ENCODE measurements at regions not wholly inside any gene's neighbourhood (a gene's known extent, or its start where the extent isn't known, plus 50 kb on each side); places are given as distances from the start of the nearest gene placed in this dataset.

DNA sequence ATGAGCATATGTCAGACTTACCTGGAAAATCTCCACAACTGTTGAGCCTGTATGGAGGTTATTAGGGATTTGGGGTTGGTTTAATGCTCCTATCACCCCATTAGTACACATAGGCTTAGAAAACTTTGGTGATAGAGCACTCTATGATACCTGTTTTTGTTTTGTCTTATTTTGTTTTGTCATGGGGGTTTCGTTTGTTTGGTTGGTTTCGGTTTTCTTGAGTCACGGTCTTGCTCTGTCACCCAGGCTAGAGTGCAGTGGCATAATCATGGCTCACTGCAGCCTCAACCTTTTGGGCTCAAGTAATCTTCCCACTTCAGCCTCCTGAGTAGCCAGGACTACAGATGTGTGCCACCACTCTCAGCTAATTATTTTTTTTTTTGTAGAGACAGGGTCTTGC, 70.0 kb downstream of the MZT1 start:
- Histone ChIP-seq H3K27me3 (replicated peaks) (no peaks in the 10 kb centered on the region), H3K4me3 (no peak overlapping the region), H3K36me3 (no peaks in the 10 kb centered on the region), H3K27ac (no peak overlapping the region), H3K4me1 (replicated peaks) (no peaks in the 10 kb centered on the region), H3K9me3 (replicated peaks) (no peaks in the 10 kb centered on the region)
- DNase-seq (ENCODE audit: low read depth in 1 of 2, low spot score in 2 of 2) = no peak

DNA sequence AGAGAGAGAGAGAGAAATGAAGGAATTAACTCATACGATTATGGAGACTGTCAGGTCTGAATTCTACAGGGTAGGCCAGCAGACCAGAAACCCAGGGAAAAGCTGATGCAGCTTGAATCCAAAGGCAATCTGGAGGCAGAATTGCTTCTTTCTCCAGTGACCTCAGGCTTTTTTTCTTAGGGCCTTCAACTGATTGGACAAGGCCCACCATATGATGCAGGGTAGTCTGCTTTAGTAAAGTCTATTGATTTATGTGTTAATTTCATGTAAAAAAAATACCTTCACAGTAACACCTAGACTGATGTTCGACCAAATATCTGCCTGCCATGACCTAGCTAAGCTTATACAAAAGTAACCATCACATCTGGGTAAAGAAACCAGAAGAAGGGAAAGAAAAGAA, 71.1 kb downstream of the MZT1 start:
- no peak overlapping the region for H3K27ac ChIP-seq
- H3K27me3 ChIP-seq (replicated peaks) = no peaks in the 10 kb centered on the region
- no peak for DNase-seq (ENCODE audit: low read depth in 1 of 2, low spot score in 2 of 2)
- no peaks in the 10 kb centered on the region for H3K4me1 ChIP-seq (replicated peaks)
- no peaks in the 10 kb centered on the region for H3K9me3 ChIP-seq (replicated peaks)
- no peaks in the 10 kb centered on the region for H3K36me3 ChIP-seq
- H3K4me3 ChIP-seq = no peak overlapping the region

DNA sequence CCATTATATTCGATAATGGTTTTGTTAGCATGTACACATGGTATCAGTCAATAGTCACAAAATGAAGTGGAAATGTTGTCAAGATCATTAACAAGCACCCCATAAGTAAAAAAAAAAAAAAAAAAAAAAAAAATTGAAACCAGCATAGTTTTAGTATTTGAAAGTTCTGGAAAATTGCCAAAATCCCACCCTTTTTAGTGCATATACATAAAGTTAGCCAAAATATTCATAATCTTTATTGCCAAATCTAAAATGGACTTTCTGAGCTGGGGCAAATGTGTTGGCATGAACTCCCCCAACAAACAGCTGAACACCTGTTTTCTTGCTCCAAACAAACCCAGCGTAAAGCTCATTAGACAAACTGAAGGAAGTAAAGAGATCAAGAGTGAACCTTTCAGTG, 73.9 kb downstream of the MZT1 start:
- no peaks in the 10 kb centered on the region for H3K27me3 ChIP-seq (replicated peaks)
- H3K4me1 ChIP-seq (replicated peaks) = no peaks in the 10 kb centered on the region
- H3K9me3 ChIP-seq (replicated peaks) = no peaks in the 10 kb centered on the region
- no peak for DNase-seq (ENCODE audit: low read depth in 1 of 2, low spot score in 2 of 2)
- H3K36me3 ChIP-seq = no peaks in the 10 kb centered on the region
- H3K4me3 ChIP-seq = no peak overlapping the region
- H3K27ac ChIP-seq = no peak overlapping the region

DNA sequence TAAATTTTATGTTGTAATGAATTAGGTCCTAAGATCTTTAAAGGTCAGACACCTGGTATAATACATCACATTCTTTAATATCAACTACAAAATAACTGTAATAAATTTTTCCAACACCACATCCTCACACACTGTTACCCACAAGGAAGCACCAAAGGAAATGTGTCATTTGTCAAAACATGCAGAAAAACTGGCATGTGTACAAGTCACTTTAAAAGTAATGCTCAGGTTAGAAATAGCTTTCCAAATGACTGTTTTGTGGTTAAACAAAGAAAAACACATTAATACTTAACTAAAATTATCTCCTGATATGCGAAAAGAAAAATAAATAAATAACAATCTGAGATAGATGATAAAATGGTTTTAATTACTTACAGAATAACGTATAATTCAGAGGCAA, 74.7 kb downstream of the MZT1 start:
- H3K4me1 ChIP-seq (replicated peaks) = no peaks in the 10 kb centered on the region
- no peaks in the 10 kb centered on the region for H3K36me3 ChIP-seq
- no peak for DNase-seq (ENCODE audit: low read depth in 1 of 2, low spot score in 2 of 2)
- H3K4me3 ChIP-seq = no peak overlapping the region
- H3K27me3 ChIP-seq (replicated peaks) = no peaks in the 10 kb centered on the region
- no peak overlapping the region for H3K27ac ChIP-seq
- no peaks in the 10 kb centered on the region for H3K9me3 ChIP-seq (replicated peaks)

DNA sequence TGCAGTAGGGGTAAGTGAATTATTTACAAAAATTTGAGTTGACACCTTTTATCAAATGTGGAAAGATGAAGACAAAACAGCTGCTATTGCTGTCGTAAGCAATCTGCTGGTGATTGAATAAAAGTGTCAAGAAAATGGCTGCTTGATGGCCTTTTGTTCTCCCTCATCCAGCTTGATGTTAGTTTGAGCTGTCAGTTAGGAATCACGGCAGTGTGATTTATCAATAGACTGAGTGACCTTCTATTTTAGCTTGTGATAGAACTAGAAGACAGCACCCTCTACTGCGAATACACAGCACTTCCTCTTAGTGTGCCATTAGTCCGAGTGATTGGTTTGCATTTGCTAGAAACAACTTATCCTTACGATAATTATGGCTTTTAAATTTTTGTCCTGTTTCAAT, 76.3 kb downstream of the MZT1 start:
- Histone ChIP-seq H3K27me3 (replicated peaks) (no peaks in the 10 kb centered on the region), H3K27ac (no peak overlapping the region), H3K36me3 (no peaks in the 10 kb centered on the region), H3K9me3 (replicated peaks) (no peaks in the 10 kb centered on the region), H3K4me1 (replicated peaks) (no peaks in the 10 kb centered on the region), H3K4me3 (no peak overlapping the region)
- no peak for DNase-seq (ENCODE audit: low read depth in 1 of 2, low spot score in 2 of 2)

DNA sequence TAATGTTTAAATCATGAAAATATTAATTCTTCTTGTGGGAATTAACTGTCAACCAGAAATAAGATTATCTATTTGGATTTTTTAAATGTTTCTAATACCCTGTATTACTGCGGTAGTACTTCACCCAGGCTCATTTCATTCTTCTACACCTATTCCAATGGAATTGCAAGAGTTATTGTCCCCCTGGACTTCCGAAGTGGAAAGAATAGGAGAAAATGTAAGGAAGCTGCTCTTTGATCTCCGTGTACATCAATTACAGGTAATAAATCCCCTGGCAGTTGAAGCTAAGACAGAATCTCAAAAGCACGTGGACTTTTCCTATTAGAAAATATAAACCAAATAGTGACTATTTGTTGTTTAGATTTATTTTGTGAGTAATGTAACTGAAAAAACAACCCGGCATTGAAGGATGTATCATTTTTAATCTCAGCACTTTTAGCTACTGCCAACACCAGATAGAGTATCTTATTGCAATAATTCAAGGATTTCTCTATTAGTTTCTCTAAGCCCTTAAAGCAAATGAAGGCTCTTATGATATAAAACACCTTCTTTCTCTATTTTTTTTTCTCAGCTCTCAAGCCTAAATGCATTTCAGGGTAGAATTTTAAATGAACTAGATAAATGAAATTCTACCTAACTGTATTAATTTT, 77.3 kb downstream of the MZT1 start:
- Histone ChIP-seq H3K4me1 (replicated peaks) (no peaks in the 10 kb centered on the region), H3K4me3 (no peak overlapping the region), H3K36me3 (no peaks in the 10 kb centered on the region), H3K27me3 (replicated peaks) (no peaks in the 10 kb centered on the region), H3K9me3 (replicated peaks) (no peaks in the 10 kb centered on the region), H3K27ac (no peak overlapping the region)
- DNase-seq (ENCODE audit: low read depth in 1 of 2, low spot score in 2 of 2) = no peak

DNA sequence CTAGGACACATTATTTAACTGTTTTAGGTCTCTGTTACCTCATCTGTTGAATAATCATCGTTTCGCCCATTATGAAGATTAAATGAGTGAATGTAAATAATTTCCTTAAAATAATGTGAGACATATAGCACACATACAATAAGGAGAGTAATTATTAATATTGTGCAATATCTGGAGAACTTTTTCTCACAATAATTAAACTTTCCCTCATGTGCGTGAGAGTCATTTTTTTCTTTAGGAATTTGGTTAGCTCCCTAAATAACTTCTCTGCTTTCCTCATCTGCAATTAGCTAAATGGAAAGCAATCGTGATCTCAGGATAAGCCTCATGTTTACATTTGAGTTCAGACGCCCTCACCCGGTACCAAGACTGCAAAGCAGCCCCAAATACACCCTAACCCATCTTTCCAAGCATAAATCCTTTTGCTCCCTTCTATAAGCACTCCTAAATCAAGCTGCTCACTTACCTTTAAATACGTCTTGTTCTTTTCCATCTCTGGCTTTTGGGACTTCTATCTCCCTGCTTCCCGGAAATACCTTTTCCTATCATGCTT, 78.8 kb downstream of the MZT1 start:
- H3K4me1 ChIP-seq (replicated peaks) = no peaks in the 10 kb centered on the region
- H3K4me3 ChIP-seq = no peak overlapping the region
- no peaks in the 10 kb centered on the region for H3K9me3 ChIP-seq (replicated peaks)
- no peak for DNase-seq (ENCODE audit: low read depth in 1 of 2, low spot score in 2 of 2)
- H3K27me3 ChIP-seq (replicated peaks) = no peaks in the 10 kb centered on the region
- H3K36me3 ChIP-seq = no peaks in the 10 kb centered on the region
- H3K27ac ChIP-seq = no peak overlapping the region

DNA sequence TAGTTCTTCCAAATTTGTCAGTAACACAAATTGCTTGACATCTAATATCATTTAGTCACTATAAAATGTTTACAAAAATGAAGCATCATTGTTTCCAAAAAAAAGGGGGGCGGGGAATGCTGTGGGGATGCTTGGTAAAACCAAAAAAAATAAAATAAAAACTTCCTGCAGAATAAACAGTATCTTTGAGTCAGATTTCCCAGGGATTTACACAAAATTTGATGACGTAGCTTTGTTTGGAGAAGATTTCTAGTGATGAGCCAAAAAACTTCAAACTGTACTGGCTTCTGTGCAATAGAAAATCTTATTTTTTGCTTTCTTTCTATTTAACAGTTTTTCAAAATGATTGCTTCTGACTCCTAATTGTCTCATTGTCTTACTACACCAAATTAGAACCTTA, 80.0 kb downstream of the MZT1 start:
- no peaks in the 10 kb centered on the region for H3K27me3 ChIP-seq (replicated peaks)
- no peak overlapping the region for H3K4me3 ChIP-seq
- H3K4me1 ChIP-seq (replicated peaks) = no peaks in the 10 kb centered on the region
- no peaks in the 10 kb centered on the region for H3K36me3 ChIP-seq
- H3K27ac ChIP-seq = no peak overlapping the region
- DNase-seq (ENCODE audit: low read depth in 1 of 2, low spot score in 2 of 2) = no peak
- H3K9me3 ChIP-seq (replicated peaks) = no peaks in the 10 kb centered on the region

DNA sequence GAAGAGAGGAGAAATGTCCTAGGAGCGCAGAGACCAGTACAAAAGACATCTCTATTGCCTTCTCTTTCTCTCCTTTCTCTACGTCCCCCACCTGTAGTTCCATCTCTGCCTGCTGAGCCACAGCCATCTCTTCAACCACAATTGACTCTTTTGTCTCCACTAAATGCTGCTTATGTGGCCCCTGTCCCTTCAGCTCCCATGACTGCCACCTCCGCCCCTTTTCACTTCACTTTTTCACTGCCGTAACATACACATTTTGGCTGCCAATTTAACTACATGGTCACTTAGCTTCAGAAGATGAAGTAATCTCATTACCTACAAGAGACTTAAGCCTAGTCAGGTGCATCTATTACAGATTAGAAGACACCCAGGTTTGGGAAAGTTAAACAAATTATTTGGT, 81.9 kb downstream of the MZT1 start:
- DNase-seq (ENCODE audit: low read depth in 1 of 2, low spot score in 2 of 2) = no peak
- H3K27ac ChIP-seq = no peak overlapping the region
- H3K4me1 ChIP-seq (replicated peaks) = no peaks in the 10 kb centered on the region
- no peaks in the 10 kb centered on the region for H3K27me3 ChIP-seq (replicated peaks)
- H3K36me3 ChIP-seq = no peaks in the 10 kb centered on the region
- H3K4me3 ChIP-seq = no peak overlapping the region
- H3K9me3 ChIP-seq (replicated peaks) = no peaks in the 10 kb centered on the region

DNA sequence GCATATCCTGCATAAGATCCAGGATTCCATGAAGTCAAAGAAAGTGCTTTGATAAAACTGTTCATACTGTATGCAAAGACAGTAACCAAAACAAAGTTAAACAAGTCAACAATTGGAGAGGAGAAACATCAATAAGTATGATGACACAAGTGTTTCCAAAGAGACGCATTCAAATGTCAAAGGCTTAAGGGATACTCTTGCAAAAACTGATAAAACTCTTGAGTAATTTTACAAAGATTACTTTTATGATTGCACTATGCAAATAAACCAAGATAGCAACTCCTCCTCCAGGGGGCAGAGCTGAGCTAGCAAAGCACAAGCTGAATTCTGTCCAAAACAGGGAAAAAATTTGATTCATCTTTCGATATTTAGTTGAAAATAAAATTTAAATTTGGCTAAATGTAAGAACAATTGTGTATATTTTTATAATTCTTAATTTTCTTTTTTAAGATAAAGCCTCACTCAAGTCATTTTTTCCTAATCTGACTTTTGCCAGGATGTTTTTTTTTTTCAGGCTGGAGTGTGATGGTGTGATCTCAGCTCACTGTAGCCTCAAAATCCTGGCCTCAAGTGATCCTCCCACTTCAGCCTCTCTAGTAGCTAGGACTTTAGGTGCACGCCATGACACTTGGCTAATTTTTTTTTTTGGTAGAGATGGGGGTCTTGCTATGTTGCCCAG, 84.0 kb downstream of the MZT1 start:
- DNase-seq (ENCODE audit: low read depth in 1 of 2, low spot score in 2 of 2) = peak; percentile 11 to 45
- no peaks in the 10 kb centered on the region for H3K27me3 ChIP-seq (replicated peaks)
- H3K4me3 ChIP-seq = no peak overlapping the region
- H3K36me3 ChIP-seq = no peaks in the 10 kb centered on the region
- no peaks in the 10 kb centered on the region for H3K4me1 ChIP-seq (replicated peaks)
- H3K27ac ChIP-seq = no peak overlapping the region
- no peaks in the 10 kb centered on the region for H3K9me3 ChIP-seq (replicated peaks)

DNA sequence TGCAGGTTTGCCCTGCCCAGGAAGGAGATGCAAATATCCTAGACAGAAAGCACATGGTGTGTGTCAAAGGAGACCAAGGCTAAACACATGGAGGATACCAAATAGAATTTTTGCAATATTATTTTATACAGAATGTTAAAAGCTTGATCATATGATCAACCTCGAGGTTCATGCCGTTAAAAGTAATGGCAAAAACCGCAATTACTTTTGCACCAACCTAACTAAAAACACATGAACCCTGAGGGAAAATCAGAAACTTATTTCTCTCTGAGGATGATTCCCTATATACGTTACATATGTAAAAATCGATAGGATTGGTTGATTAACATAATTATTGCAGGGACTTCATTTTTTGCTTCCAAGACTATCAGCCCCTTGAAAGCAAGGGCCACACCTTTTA, 88.1 kb downstream of the MZT1 start:
- Histone ChIP-seq H3K4me1 (replicated peaks) (no peaks in the 10 kb centered on the region), H3K9me3 (replicated peaks) (no peaks in the 10 kb centered on the region), H3K4me3 (no peak overlapping the region), H3K27ac (no peak overlapping the region), H3K27me3 (replicated peaks) (no peaks in the 10 kb centered on the region), H3K36me3 (no peaks in the 10 kb centered on the region)
- no peak for DNase-seq (ENCODE audit: low read depth in 1 of 2, low spot score in 2 of 2)

DNA sequence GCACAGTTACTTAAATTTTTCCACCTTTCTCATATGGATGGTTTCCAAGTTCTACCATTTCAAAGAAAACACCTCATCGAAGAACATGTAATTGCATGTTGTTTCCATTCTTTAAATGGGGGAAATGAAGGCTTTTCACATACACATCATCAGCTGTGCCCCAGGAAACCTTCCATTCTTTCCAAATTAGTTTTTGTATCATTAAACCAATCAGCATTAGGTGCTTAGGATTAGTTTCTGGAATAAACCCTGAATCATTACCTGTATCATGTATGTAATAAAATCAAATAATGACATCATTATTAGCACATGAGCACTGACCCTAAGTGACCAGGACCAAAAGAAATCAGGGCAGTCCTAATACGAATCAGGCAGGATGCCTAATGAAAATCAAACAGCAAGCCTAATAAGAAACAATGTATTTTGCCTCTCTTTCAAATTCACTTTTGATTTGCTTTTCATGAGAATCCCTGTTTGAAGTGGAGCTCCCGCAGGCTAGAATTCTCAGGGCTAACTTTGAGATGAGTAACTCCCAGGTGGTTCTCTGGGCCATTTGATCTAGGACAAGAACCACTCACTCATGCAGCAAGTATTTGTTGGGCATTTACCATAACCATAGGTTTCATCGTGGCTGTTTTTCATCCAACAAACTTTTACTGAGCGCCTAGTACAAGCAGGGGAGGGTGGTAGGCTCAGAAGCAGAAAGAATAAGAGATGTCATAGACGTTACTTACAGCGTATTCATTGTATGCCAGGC, 89.2 kb downstream of the MZT1 start:
- Histone ChIP-seq H3K27me3 (replicated peaks) (no peaks in the 10 kb centered on the region), H3K4me1 (replicated peaks) (no peaks in the 10 kb centered on the region), H3K9me3 (replicated peaks) (no peaks in the 10 kb centered on the region), H3K36me3 (no peaks in the 10 kb centered on the region), H3K27ac (no peak overlapping the region), H3K4me3 (no peak overlapping the region)
- DNase-seq (ENCODE audit: low read depth in 1 of 2, low spot score in 2 of 2) = no peak

DNA sequence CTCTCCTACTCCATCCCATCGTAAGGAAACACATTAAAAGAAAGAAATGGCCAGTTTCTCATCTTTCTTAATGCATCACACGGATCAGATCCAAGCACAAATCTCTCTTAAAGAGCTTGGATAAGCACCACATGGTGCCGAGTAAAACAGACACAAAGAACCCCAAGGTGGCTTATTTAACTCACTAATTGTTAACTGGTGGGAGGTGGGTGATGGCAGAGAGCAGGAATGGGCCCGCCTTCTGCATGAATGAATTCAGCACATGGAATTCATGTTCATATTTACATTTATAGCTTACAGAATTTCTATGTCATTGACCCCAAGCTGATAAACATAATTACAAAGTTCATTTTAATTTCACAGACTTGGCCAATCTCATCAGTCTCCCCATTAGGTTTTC, 89.9 kb downstream of the MZT1 start:
- H3K27me3 ChIP-seq (replicated peaks) = no peaks in the 10 kb centered on the region
- no peaks in the 10 kb centered on the region for H3K9me3 ChIP-seq (replicated peaks)
- DNase-seq (ENCODE audit: low read depth in 1 of 2, low spot score in 2 of 2) = no peak
- H3K4me1 ChIP-seq (replicated peaks) = no peaks in the 10 kb centered on the region
- no peak overlapping the region for H3K27ac ChIP-seq
- H3K36me3 ChIP-seq = no peaks in the 10 kb centered on the region
- no peak overlapping the region for H3K4me3 ChIP-seq

DNA sequence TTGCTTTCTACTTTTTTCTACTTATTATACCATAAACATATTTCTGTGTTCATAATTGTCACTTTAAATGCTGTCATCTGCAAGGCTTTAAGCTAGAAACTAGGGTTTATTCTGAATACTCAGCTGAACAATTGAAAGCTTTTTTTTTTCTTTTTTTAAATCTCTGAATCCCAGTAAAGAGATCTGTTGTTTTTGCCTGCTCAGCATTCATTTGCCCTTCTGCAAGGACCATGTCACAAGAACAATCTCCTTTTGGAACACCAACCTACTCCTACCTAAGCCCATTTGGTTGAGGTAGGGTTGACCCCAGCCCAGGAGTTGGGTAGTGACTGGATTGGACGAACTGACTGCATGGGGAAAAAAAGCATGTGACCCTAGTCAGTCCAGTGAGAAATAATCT, 92.6 kb downstream of the MZT1 start:
- Histone ChIP-seq H3K4me1 (replicated peaks) (no peaks in the 10 kb centered on the region), H3K27me3 (replicated peaks) (no peaks in the 10 kb centered on the region), H3K4me3 (no peak overlapping the region), H3K27ac (no peak overlapping the region), H3K36me3 (no peaks in the 10 kb centered on the region), H3K9me3 (replicated peaks) (no peaks in the 10 kb centered on the region)
- DNase-seq (ENCODE audit: low read depth in 1 of 2, low spot score in 2 of 2) = no peak

Measured in SJSA1 (cell line).